ENCODE measurements at regions not wholly inside any gene's neighbourhood (a gene's known extent, or its start where the extent isn't known, plus 50 kb on each side); places are given as distances from the start of the nearest gene placed in this dataset.
"Not testable (repeated sequence)": the region's sequence is repeated elsewhere in the genome, so short reads cannot be mapped to it uniquely, and the experiment has no call there.

DNA sequence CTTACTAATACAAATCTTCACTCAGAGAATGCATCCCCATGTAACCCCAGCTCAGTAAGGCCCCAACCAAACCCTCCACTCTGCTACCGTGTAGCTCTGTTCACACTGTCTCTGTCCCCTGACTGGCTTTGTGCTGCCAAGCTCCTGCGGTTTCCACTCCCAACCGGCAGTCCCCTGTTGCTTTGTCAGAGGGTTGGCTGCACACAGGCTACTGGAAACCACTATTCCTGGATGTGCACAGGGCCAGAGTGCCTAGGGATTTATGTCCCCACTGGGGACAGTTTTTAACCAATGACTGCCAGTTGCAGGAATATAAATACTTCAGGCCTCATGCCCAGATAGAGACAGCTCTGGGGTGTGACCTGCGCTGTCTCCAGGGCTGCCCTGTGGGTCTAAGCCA, 157.1 kb upstream of the C16orf82 start:
- DNase-seq = no peak

DNA sequence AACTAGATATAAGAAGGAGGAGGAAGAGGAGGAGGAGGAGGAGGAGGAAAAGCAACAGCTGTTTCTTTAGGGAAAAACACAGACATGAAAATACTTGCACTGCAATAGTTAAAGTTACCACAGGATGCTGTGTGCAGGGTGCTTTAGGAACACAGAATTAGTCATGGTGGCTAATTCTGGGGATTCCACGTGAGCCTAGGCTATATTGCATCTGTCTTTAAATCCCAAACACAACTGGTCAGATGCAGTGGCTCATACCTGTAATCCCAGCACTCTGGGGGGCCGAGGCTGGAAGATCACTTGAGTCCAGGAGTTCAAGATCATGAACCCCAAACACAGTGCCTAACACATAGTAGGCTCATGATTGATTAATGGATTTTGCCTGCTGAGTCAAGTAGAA, 155.3 kb upstream of the C16orf82 start:
- DNase-seq = no peak

DNA sequence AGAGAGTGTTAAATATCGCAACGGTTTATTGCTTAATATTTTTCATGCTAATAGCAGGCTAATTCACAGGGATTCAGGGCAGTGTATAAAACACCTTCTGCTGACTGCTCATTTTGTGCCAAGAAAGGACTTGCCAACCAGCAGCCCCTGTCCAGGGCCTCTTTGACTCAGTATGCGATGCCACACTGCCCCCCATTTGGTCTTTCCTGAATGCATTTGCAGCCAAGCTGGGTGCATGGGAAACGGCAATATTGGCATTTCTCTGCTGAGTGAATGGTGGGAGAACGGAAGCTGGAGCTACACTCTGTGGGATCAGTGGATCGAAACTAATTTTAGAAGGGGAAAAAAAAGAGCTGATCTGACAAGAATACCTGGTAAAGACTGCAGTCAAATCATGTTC, 152.9 kb upstream of the C16orf82 start:
- DNase-seq = no peak

DNA sequence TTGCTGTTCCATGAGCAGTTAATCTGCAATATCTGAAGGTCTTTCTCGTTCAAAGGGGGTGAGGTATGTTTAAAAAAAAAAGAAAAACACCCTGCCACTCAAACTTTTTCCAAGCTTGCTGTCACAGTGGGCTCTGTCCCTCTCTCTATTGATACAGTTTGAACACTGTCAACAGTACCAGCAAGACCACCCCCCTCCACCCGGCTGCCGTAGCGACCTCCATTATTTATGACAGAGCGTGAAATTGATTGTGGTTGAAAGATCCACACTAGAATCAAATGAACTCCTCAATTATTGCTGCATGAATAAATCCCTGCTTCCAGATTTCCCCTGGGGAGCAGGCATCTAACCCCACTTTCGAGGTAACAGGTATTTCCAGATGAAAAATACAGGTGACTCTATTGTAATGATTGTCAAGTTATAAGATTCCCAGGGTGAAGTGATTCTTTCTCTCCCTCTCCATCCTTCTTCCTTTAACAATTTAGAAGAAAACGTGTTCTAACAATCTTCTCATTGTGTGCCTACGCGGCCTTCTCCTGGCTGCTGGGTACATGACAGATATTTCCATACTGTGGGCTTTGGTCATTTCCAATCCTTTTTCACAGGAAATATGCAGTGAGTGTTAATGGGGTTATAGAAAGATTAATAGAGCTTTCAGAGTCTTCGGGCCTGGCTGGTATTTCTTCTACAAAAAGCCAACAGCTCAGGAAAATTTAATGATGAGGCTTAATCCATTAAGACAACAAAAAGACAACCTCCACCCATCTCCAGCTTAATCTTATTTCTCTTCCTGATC, 135.7 kb upstream of the C16orf82 start:
- no peak for DNase-seq

DNA sequence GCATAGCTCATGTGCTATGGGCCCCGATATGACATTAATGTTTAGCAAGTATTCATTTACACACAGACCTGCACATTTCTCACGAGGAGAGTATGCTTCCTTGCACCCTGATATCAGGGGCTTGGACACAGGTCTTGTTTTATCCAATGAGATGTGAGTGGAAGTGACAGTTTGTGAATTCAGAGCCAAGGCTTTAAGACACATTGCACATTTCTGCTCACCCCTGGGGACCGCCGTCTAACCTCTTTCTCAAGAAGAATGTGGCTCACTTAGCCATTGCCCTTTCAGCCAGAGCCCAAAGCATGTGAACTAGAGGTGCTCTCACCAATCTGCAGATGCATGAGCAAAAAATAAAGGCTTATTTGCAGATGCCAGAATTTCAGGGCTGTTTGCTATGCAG, 116.1 kb upstream of the C16orf82 start:
- DNase-seq = no peak

DNA sequence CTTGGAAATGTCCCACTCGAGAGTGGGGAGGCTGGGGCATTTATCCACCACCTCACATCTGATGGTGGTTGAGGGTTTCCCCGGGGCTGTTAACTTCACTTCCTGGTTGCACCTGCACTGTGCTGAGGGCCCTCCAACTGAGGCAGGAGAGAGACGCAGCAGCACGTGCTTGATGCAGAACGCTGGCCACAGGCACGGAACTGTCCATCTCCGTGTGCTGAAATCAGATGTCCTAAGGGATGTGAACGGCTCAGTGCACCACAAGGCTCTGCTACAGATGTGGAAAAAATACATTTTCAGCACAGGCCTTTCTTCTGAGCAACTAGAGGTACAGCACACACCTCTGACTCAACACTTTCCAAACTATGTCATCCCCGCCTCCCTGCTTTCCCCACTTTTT, 114.8 kb upstream of the C16orf82 start:
- no peak for DNase-seq

DNA sequence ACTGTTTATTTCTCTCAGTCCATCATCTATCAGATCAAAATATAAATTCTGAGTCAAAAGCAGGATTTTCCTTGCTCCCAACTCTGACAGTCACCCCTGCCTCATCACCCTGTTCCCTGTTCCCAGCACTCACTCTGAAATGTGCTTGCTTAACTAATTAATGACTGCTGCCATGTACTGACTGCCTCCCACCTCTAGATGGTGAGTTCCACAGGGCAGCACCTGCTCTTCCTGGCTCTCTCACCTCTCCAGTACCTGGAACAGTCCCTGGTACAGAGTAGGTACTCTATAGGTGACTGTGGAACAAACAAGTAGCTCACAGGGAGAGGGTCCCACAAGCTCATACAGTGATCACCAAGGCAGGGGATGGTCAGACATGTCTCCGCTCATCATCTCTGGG, 114.3 kb upstream of the C16orf82 start:
- no peak for DNase-seq

DNA sequence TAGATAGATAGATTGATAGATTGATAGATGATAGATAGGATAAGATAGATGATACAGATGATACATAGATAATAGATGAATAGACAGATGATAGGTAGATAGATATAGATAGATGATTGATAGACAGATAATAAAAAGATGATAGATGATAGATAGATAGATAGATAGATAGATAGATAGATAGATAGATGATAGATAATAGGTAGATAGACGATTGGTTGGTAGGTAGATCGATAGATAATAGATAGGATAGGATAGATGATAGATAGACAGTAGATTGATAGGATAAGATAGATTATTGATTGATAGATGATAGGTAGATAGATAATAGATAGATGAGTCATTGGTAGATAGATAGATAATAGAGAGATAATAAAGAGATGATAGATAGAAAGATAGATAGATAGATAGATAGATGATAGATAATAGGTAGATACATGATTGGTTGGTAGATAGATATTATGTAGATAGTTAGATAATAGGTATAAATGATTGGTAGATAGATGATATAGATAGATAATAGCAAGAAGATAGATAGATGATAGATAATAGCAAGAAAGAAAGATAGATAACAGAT, 109.4 kb upstream of the C16orf82 start:
- DNase-seq = no peak

DNA sequence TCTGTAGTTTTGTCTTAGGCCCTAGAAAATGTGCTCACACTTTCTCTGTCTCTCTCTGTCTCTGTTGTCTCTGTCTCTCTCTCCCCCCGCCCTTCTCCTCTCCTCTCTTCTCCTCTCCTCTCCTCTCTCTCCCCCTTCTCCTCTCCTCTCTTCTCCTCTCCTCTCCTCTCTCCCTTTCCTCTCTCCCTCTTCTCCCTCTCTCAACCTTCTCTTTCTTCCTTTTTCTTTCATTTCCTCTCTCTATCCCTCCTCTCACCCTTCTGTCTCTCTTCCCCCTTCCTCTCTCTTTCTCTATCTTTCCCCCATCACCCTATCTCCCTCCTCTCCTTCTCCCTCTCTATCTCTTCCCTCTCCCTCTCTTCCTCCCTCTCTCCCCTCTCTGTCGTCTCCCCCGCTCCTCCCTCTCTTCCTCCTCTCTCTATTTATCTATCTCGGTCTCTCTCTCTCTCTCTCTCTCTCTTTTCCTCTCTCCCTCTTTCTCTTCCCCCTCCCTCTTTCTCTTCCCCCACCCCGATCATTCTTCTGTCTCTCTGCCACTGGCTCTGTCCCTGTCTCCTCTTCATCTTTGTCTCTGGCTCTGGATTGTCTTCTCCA, 107.2 kb upstream of the C16orf82 start:
- DNase-seq = no peak

DNA sequence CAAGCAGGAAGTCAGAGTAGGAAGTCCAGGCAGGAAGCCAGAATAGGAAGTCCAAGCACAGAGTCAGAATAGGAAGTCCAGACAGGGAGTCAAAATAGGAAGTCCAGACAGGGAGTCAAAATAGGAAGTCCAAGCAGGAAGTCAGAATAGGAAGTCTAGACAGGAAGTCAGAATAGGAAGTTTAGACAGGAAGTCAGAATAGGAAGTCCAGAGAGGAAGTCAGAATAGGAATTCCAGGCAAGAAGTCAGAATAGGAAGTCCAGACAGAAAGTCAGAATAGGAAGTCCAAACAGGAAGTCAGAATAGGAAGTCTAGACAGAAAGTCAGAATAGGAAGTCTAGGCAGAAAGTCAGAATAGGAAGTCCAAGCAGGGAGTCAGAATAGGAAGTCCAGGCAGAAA, 105.3 kb upstream of the C16orf82 start:
- no peak for DNase-seq

DNA sequence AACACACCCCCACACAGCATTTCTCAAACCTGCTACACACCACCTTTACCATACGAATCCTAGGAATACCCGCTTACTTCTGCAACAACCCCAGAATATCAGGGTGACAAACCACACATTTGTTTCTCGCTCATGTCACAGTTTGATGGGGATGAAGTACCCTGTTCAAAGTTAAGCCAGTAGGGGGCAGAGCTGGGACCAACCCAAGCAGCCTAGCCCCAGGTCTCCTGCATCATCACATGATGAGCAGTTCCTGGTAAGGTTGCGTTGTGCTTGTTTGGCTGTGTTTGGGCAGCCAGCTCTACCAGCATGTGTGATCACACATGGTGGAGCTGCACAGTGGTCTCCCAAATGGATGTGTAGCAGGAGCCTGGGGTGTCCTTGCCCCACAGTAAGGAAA, 103.6 kb upstream of the C16orf82 start:
- no peak for DNase-seq

DNA sequence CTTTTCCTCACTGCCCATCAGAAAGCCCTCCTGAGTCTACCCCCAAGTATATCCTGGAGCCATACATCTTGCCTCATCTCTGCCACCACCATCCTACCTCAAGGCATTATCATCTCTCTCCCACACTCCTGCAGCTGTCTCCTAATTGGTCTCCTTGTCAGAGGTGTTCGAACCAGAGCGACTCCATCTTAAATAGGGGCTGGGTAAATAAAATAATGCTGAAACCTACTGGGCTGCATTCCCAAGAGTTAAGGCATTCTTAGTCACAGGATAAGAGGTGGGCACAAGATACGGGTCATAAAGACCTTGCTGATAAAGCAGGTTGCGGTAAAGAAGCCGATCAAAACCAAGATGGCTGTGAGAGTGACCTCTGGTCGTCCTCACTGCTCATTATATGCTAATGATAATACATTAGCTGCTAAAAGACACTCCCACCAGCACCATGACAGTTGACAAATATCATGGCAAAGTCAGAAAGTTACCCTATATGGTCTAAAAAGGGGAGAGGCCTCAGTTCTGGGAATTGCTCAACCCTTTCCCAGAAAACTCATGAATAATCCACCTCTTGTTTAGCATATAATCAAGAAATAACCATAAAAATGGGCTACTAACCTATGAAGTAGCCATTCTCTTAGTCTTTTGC, 97.0 kb upstream of the C16orf82 start:
- no peak for DNase-seq

DNA sequence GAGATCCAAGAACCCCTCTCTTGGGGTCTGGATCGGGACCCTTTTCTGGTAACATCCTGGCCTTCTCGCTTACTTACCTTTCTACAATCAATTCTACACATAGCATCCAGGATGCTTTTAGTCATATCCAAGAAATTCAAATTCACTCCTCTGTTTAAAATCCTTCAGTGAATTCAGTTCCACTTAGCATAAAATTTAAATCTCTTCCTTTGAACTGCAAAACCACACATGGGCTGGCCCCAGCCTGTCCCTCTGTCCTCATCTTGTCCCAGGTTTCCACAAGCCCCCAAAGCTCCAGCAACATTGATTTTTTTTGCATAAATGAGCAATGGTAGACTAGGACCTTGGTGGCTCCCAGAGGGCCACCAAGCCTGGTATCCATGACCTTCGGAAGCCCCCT, 96.4 kb upstream of the C16orf82 start:
- DNase-seq = no peak

DNA sequence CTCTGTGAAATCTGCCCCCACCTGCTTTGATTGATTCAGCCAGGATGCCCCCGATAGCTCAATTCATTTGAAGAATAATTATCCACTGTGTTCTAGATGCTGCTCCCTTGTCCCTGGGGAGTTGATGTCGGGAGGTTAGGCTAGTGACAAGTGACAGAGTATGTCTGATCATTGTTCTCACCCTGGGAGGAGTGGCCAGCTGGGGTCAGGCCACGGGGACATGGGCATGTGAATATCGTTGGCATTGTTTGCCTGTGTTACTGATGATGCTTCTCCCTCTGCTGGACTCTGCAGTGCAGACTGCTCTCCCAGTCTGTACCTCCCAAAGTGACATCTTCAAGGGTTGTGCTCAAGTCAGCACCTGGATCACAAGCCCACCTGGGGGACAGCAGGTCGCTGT, 89.9 kb upstream of the C16orf82 start:
- no peak for DNase-seq

DNA sequence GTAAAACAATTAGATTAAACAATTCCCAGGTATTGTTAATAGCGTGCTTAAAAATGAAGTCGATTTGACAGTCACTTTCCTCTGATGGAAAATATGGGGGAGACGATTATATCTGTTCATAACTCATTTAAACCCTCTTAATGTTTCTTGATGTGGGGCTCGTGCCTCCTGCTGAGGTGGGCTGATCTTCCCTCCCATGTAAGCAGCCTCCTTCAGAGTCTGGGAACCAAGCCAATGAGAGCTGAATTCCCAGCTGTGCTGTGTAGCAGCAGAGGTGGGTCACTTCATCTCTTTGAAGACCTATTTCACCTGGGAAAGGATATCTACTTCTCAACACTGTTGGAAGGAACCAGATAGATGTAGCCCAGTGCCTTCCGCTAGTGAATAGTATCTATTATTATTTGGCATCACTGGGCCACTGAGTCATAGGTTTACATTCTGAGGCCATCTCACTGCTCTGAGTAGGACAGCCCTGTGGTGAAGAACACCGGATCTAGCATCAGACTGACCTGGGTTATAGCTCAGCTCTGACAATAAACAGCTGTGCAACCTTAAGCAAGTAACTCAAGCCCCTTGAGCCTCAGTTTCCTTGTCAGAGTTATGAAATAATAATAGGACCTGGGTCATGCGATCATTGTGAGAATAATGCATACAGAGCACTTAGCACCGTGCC, 85.3 kb upstream of the C16orf82 start:
- no peak for DNase-seq

DNA sequence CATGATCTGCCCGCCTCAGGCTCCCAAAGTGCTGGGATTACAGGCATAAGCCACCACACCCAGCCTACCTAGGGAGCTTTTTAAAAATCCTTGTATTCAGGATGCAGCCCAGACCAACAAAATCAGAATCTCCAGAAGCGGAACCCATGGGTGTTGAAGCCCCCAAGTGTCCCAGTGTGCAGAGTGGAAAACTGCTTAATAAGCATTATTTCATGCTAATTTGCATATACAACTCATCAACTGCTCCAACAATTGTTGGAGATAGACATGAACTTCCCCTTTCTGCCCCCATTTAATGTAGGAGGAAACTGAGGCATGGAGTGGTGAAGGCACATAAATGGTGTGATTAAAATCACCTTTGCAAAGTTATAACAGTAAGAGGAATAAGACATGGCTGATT, 84.3 kb upstream of the C16orf82 start:
- DNase-seq = no peak

DNA sequence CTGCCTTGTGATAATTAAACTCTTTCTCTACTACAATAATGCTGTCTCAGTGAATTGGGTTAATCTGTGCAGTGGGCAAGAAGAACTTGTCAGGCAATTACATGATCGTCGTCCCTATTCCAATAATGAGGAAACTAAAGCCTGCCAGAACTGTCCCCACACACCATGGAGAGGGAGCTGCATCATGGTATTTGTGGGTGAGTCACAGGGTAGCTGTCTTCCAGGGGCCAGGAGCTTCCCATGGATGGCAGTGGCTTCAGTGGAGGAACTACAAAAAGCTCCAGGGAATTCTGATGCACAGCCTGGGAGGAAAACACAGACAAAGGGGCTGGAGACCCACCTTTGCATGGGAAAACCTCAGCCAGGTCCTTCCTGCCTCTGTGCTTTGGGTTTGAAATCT, 83.3 kb upstream of the C16orf82 start:
- DNase-seq = no peak

DNA sequence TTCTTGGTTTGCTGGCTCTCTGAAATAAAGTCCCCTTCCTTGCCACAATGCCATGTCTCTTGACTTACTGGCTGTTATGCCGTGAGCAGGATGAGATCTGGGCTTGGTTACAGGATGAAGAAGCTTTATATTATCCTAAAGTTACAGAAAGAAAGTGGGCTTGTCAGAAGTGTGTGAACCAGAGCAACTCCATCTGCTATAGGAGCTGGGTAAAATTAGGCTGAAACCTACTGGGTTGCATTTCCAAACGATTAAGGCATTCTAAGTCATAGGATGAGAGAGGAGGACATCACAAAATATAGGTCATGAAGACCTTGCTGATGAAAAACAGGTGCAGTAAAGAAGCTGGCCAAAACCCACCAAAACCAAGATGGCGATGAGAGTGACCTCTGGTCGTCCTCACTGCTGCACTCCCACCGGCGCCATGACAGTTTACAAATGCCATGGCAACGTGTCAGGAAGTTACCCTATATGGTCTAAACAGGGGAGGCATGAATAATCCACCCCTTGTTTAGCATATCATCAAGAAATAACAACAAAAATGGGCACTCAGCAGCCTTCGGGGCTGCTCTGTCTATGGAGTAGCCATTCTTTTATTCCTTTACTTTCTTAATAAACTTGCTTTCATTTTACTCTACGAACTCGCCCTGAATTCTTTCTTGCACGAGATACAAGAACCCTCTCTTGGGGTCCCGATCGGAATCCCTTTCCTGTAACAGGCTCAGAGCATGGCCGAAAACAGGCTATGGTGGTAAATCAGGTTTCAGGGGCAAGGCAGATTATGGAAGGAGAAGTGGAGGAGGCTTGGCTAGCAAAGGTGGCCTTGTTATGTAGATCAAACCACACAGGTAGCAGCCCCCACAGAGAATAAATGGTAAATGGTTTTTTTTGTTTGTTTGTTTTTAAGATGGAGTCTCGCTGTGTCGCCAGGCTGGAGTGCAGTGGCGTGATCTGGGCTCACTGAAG, 81.3 kb upstream of the C16orf82 start:
- no peak for DNase-seq

DNA sequence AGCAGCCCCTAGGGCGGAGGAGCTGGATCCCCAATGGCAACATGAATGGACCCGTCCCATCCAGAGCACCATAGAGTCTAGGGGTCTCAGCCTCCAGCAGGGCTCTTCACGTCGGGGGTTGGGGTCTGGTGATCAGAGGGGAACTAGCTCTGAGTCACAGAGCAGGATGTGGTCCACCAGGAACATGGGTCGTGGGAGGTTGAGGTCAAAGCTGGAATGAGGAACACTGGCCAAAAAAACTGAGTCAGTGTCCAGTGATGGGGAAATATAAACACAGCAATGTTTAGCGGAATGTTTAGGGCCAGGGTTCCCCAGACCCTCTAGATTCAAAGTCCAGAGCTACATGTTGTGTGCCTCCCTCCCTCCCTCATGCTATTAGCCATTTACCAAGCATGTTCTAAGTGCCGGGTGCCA, 79.1 kb upstream of the C16orf82 start:
- DNase-seq = no peak

DNA sequence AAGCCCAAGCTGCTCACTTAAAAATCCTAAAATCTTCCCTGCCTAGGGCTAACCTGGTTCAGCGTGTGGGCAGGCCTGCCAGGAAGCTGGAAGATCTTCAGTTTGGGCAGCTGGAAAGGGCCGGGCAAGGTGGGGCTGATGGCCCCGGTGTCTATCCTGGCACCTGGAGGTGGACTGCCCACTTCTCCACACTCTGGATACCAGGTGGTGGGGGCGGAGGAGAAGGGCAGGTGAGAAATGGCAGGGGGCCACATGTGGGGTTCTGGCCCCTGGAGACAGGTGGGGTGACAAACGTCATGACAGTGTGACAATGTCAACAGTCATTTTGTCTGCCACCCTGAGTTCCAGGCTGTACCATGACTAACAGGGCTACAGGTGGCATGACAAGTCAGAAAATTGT, 78.5 kb upstream of the C16orf82 start:
- no peak for DNase-seq

DNA sequence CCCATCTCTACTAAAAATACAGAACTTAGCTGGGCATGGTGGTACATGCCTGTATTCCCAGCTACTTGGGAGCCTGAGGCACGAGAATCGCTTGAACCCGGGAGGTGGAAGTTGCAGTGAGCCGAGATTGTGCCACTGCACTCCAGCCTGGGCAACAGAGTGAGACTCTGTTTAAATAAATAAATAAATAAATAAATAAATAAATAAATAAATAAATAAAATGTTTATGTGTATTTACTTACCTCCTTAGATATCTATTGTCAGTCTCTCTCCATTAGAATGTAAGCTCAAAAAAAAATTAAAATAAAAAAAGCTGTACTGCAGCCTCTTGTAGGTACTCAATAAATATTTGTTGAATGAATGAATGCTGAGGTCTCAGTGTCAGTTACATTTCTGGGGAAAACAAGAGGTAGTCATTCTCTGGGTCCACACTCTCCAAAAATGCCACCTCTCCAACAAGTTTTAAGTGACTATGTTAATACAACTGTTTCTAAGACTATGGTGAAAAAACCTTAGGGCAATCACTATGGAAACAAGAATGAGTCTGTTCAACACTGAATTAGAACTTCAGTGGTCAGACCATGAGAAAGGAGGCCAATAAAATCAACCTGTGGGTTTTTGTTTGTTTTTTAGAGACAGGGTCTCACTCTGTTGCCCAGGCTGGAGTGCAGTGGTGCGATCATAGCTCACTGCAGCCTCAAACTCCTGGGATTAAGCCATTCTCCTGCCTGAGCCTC, 76.2 kb upstream of the C16orf82 start:
- not testable (repeated sequence) for DNase-seq
